ENCODE measurements at regions not wholly inside any gene's neighbourhood (a gene's known extent, or its start where the extent isn't known, plus 50 kb on each side); places are given as distances from the start of the nearest gene placed in this dataset.

DNA sequence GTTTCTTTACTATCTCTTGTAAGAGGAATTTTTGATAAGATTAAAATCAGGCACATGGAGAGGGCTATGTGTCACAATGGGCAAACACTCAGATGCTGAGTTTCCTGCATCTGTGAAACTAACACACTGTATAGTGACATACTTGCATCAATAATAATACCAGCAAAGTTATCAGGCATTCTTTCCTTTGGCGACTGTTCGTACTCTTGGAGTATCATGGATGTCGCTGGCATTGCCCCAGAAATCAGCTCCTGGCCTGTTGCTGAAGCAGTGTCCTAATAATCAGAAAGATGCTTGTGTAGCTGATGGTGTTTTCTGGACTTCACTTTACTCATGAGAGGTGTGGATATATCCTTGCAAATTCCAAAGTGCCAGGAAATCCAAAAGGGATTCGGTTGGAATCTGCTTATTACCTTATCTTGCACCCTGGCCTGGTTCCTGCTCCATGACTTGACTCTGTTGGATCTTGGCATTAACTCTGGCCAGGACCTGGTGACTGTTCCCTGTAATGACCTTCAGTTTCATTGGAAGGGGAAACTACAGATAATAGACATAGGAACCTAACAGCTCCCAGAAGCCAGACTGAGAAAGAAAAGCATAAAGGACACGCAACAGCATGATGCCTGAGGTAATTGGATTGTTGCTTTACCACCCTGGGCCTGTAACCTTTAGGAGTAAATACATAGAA is 762.5 kb upstream of the GRIA3 start:
- TF ChIP-seq CTCF (IDR thresholded peaks at IDR 0.05; ENCODE audit: low read depth, low read length, poor library complexity, severe bottlenecking) (no peak), EZH2phosphoT487 (IDR thresholded peaks at IDR 0.05; ENCODE audit: borderline replicate concordance, low read length) (no peak)
